HepG2 (cell line): ENCODE measurements at regions not wholly inside any gene's neighbourhood (a gene's known extent, or its start where the extent isn't known, plus 50 kb on each side); places are given as distances from the start of the nearest gene placed in this dataset.

ENCODE experiments used
- ATAC-seq: fragments of 200-7000 bp; cut with Tn5 transposase; 3 replicates; pipeline ENCODE4 v1.9.1; 2020; ENCODE audit warnings: mild to moderate bottlenecking, moderate library complexity
- BruUV-seq: library from RNA; stranded (reverse); fragments of 400-500 nt; replicated peaks from 2 replicates; lab custom pipeline; 2021; lab: Mats Ljungman, UMichigan
- CTCF ChIA-PET: fragments of 300-600 bp; formaldehyde crosslinking; extraction: SDS; loops from one replicate; lab custom pipeline; 2021; ENCODE audit warnings: low total read pairs, inconsistent platforms, low intra/inter-chr PET ratio; lab: Yijun Ruan, JAX
- POLR2A ChIA-PET: fragments of 350-600 bp; sonication (Branson Sonifier 250); formaldehyde crosslinking; loops from one replicate; lab custom pipeline; 2020; ENCODE audit warnings: antibody characterized with exemption, inconsistent platforms; lab: Yijun Ruan, JAX
- DNase-seq: peaks from one replicate; pipeline ENCODE4 v3.0.0-alpha.2; 2015; ENCODE audit warnings: low spot score
- FAIRE-seq: peaks from 3 replicates; lab custom pipeline; 2011; peaks lifted over from hg19 to GRCh38; lab: Jason Lieb, UNC
- H2AFZ ChIP-seq: one replicate; pipeline ENCODE4 v1.6.1; 2011; ENCODE audit warnings: low read length, inconsistent platforms
- H3K27ac ChIP-seq: fragments of 300-600 bp; 3 replicates; pipeline ENCODE4 v1.8.0; 2011; ENCODE audit warnings: mixed run types, mild to moderate bottlenecking, mixed read lengths, low read length, inconsistent platforms; ENCODE audit not compliant: insufficient read depth; ENCODE audit errors: extremely low read length
- H3K27me3 ChIP-seq, 2 experiments: fragments of 200-600 bp in 1 of 2; 2 replicates in 1 of 2; 3 replicates in 1 of 2; pipeline versions ENCODE4 v1.6.0 to v1.8.0; 2011; ENCODE audit warnings: low read length in 2 of 2, mild to moderate bottlenecking in 2 of 2, moderate library complexity in 2 of 2, inconsistent platforms in 1 of 2; ENCODE audit not compliant: insufficient read depth in 2 of 2, control insufficient read depth in 1 of 2
- H3K36me3 ChIP-seq, 2 experiments: fragments of 200-600 bp in 1 of 2; replicated peaks in 1 of 2; 2 replicates in 1 of 2; 3 replicates in 1 of 2; pipeline versions ENCODE4 v1.5.1 to v1.8.0; 2011; ENCODE audit warnings: low read length in 2 of 2, inconsistent platforms in 1 of 2; ENCODE audit not compliant: insufficient read depth in 2 of 2, control insufficient read depth in 1 of 2
- H3K4me1 ChIP-seq: 2 replicates; pipeline ENCODE4 v1.5.1; 2012; ENCODE audit warnings: low read length, inconsistent platforms; ENCODE audit not compliant: insufficient read depth
- H3K4me2 ChIP-seq: 2 replicates; pipeline ENCODE4 v1.6.0; 2011; ENCODE audit warnings: low read depth, low read length, inconsistent platforms
- H3K4me3 ChIP-seq, 3 experiments: fragments of 200-600 bp in 1 of 3; sonication (generic), shearing (Covaris generic) in 1 of 3; replicated peaks in 1 of 3; 2 replicates each; pipeline ENCODE4 v1.5.1; 2011 to 2016; ENCODE audit warnings: low read length in 3 of 3, inconsistent platforms in 2 of 3, low read depth in 2 of 3, mild to moderate bottlenecking in 2 of 3, control low read depth in 1 of 3, mixed read lengths in 1 of 3; ENCODE audit not compliant: insufficient read depth in 1 of 3
- H3K79me2 ChIP-seq: one replicate; pipeline ENCODE4 v1.6.1; 2011; ENCODE audit warnings: low read length, inconsistent platforms; ENCODE audit not compliant: insufficient read depth
- H3K9ac ChIP-seq: 2 replicates; pipeline ENCODE4 v1.6.0; 2011; ENCODE audit warnings: mild to moderate bottlenecking, low read depth, low read length, inconsistent platforms; ENCODE audit not compliant: insufficient read depth
- H3K9me3 ChIP-seq: 2 replicates; pipeline ENCODE4 v1.5.1; 2012; ENCODE audit warnings: mild to moderate bottlenecking, low read length
- H4K20me1 ChIP-seq: 2 replicates; pipeline ENCODE4 v1.6.0; 2011; ENCODE audit warnings: inconsistent platforms, mild to moderate bottlenecking, low read length, moderate library complexity; ENCODE audit not compliant: insufficient read depth
- CAMTA2 ChIP-seq: sonication (generic); formaldehyde crosslinking; IDR thresholded peaks from 2 replicates; pipeline ENCODE4 v1.4.0; 2020; ENCODE audit warnings: mild to moderate bottlenecking, missing genetic modification reagents, borderline replicate concordance
- KLF13 ChIP-seq: sonication (generic); formaldehyde crosslinking; IDR thresholded peaks from 2 replicates; pipeline ENCODE4 v1.4.0; 2020; ENCODE audit warnings: mild to moderate bottlenecking, missing genetic modification reagents
- MTA3 ChIP-seq: sonication (generic); formaldehyde crosslinking; IDR thresholded peaks from 2 replicates; pipeline ENCODE4 v1.4.0; 2020; ENCODE audit warnings: missing genetic modification reagents
- MTF1 ChIP-seq: sonication (generic); formaldehyde crosslinking; IDR thresholded peaks from 2 replicates; pipeline ENCODE4 v1.5.0; 2020; ENCODE audit warnings: missing genetic modification reagents
- RARA ChIP-seq: IDR thresholded peaks from 2 replicates; pipeline ENCODE4 v1.6.1; 2016; ENCODE audit warnings: missing genetic modification reagents, missing compliant biosample characterization
- REL ChIP-seq: sonication (generic); formaldehyde crosslinking; conservative IDR thresholded peaks from 2 replicates; pipeline ENCODE4 v1.8.0; 2022; ENCODE audit warnings: mild to moderate bottlenecking, missing genetic modification reagents, moderate library complexity
- SETDB1 ChIP-seq: sonication (generic); formaldehyde crosslinking; IDR thresholded peaks from 2 replicates; pipeline ENCODE4 v1.5.1; 2020; ENCODE audit warnings: missing genetic modification reagents, mild to moderate bottlenecking, borderline replicate concordance
- TAF1 ChIP-seq: sonication (generic); formaldehyde crosslinking; IDR thresholded peaks from 2 replicates; pipeline ENCODE4 v1.4.0; 2020; ENCODE audit warnings: missing genetic modification reagents
- TCF7L2 ChIP-seq: IDR thresholded peaks from 2 replicates; pipeline ENCODE4 v1.6.1; 2011; ENCODE audit warnings: mild to moderate bottlenecking, low read depth, low read length, moderate library complexity
- TRIM22 ChIP-seq: fragments of 450-650 bp; IDR thresholded peaks from 2 replicates; pipeline ENCODE4 v1.6.1; 2017
- ZNF3 ChIP-seq: IDR thresholded peaks from 2 replicates; pipeline ENCODE4 v1.7.0; 2017; ENCODE audit warnings: inconsistent platforms
- ZNF451 ChIP-seq: sonication (generic); formaldehyde crosslinking; IDR thresholded peaks from 2 replicates; pipeline ENCODE4 v1.5.0; 2020; ENCODE audit warnings: mild to moderate bottlenecking, missing genetic modification reagents
- ZNF558 ChIP-seq: sonication (generic); formaldehyde crosslinking; IDR thresholded peaks from 2 replicates; pipeline ENCODE4 v1.9.0; 2022; ENCODE audit warnings: mild to moderate bottlenecking, missing genetic modification reagents, borderline replicate concordance
- ZNF597 ChIP-seq: sonication (generic); formaldehyde crosslinking; IDR thresholded peaks from 2 replicates; pipeline ENCODE4 v1.5.0; 2020; ENCODE audit warnings: missing genetic modification reagents
- ZNF879 ChIP-seq: sonication (generic); formaldehyde crosslinking; IDR thresholded peaks from 2 replicates; pipeline ENCODE4 v1.8.1; 2023; ENCODE audit warnings: missing genetic modification reagents
- ZSCAN31 ChIP-seq: sonication (generic); formaldehyde crosslinking; IDR thresholded peaks from 2 replicates; pipeline ENCODE4 v1.5.0; 2020; ENCODE audit warnings: low read depth, mild to moderate bottlenecking, missing genetic modification reagents
- WGBS: methylation state at CpG from one replicate; pipeline ENCODE4 v1.1.6; 2017; ENCODE audit warnings: low lambda C conversion rate; 5-methylcytosine and 5-hydroxymethylcytosine counted together
- in situ Hi-C: cut with HindIII; loops from 2 replicates; pipeline ENCODE4 v1.10.0; 2017; ENCODE audit warnings: low pct_unique_long_range_greater_than_20kb; ENCODE audit not compliant: extremely low pct_ligation_motif_present
- intact Hi-C: fragments of 100-400 bp; cut with micrococcal nuclease; formaldehyde crosslinking; loops from one replicate; pipeline ENCODE4 v1.10.0; 2022; ENCODE audit not compliant: unreplicated experiment
- TF ChIP-seq, protein P1 (sequence below): sonication (generic); formaldehyde crosslinking; IDR thresholded peaks from 2 replicates; pipeline ENCODE4 v1.4.0; 2020; ENCODE audit warnings: missing genetic modification reagents, borderline replicate concordance
- TF ChIP-seq, protein P2 (sequence below): sonication (generic); formaldehyde crosslinking; IDR thresholded peaks from 2 replicates; pipeline ENCODE4 v1.5.1; 2020; ENCODE audit warnings: missing genetic modification reagents, mild to moderate bottlenecking, borderline replicate concordance

- no peaks in the 10 kb centered on the region for H3K79me2 ChIP-seq
- no peaks in the 10 kb centered on the region for H3K36me3 ChIP-seq
- no peaks in the 10 kb centered on the region for H4K20me1 ChIP-seq
- H3K27ac ChIP-seq: no peak overlapping the region
- ChIA-PET CTCF (no interaction called here), POLR2A (no interaction called here)
- TF ChIP-seq TAF1 (CRISPR knock-in tag) (no peak), CAMTA2 (no peak), MTA3 (no peak), TRIM22 (no peak), KLF13 (CRISPR knock-in tag) (no peak), REL (CRISPR knock-in tag) (no peak), SETDB1 (no peak), RARA (no peak), MTF1 (CRISPR knock-in tag) (no peak), TCF7L2 (no peak), ZNF879 (CRISPR knock-in tag) (no peak), ZNF597 (no peak), ZNF558 (CRISPR knock-in tag) (no peak), ZNF3 (CRISPR knock-in tag) (no peak), ZSCAN31 (CRISPR knock-in tag) (no peak), ZNF451 (no peak)
- TF ChIP-seq, protein P1, sequence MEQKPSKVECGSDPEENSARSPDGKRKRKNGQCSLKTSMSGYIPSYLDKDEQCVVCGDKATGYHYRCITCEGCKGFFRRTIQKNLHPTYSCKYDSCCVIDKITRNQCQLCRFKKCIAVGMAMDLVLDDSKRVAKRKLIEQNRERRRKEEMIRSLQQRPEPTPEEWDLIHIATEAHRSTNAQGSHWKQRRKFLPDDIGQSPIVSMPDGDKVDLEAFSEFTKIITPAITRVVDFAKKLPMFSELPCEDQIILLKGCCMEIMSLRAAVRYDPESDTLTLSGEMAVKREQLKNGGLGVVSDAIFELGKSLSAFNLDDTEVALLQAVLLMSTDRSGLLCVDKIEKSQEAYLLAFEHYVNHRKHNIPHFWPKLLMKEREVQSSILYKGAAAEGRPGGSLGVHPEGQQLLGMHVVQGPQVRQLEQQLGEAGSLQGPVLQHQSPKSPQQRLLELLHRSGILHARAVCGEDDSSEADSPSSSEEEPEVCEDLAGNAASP (CRISPR knock-in tag): no peak
- TF ChIP-seq, protein P2, sequence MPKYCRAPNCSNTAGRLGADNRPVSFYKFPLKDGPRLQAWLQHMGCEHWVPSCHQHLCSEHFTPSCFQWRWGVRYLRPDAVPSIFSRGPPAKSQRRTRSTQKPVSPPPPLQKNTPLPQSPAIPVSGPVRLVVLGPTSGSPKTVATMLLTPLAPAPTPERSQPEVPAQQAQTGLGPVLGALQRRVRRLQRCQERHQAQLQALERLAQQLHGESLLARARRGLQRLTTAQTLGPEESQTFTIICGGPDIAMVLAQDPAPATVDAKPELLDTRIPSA (CRISPR knock-in tag): no peak
- no peak for FAIRE-seq
- no peak overlapping the region for H2AFZ ChIP-seq
- no peak overlapping the region for H3K9ac ChIP-seq
- no peaks in the 10 kb centered on the region for H3K4me1 ChIP-seq
- DNase-seq: no peak
- H3K4me3 ChIP-seq: no peak overlapping the region
- H3K4me2 ChIP-seq: no peak overlapping the region
- in situ Hi-C loops: no loop called here
- BruUV-seq: no TSS peak
- ATAC-seq: no peak
- 5% methylated on average over 2 of the region's 2 CpGs for WGBS
- H3K27me3 ChIP-seq: no peaks in the 10 kb centered on the region
- intact Hi-C loops: no loop called here
- no peaks in the 10 kb centered on the region for H3K9me3 ChIP-seq
These were observed 239.3 kb upstream of the CDH20 start for GRCh38 chr18:61093965-61094364.
